Fibroblast of skin of scalp (primary cell): ENCODE measurements at regions not wholly inside any gene's neighbourhood (a gene's known extent, or its start where the extent isn't known, plus 50 kb on each side); places are given as distances from the start of the nearest gene placed in this dataset.
"Not testable (repeated sequence)": the region's sequence is repeated elsewhere in the genome, so short reads cannot be mapped to it uniquely, and the experiment has no call there.

Experiments used
- DNase-seq: peaks from one replicate; pipeline ENCODE4 v3.0.0-alpha.2; 2013

DNA sequence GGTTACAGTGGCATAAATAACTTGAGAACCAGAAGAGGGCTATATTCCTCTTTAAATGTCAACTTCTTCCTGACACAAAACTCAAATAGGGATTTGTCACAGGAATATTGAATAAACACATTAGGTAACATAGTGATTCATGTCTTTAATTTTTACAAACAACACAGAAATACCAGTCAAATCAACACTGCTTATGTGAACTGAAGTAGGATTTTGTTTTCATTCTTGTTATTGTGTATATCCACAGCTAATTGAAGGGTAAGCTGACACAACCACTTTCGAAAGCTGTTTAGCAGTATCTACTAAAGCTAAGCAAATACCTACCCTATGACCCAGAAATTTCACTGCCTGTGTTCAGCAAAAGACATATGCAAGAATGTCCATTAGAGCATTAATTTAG, 120.4 kb upstream of the EOLA2 start:
- DNase-seq = no peak

DNA sequence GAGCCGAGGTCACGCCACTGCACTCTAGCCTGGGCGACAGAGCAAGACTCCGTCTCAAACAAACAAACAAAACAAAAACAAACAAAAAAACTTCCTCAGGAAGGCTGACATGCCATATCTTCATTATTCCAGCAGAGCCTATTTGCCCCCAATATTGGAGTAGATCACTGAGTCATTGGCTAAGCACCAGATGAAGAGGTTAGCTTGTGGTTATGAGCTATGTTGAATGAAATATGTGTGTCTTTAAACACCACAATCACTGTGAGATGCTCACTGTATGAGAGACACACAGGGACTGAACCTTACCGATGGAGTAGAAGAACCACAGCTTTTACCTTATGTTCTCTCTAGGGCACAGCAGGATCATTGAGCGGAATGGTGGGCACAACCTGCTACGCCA, 122.1 kb upstream of the EOLA2 start:
- peak; percentile 76 for DNase-seq

- DNase-seq = peak; percentile 83
These were observed 124.2 kb upstream of the EOLA2 start for GRCh38 chrX:150062292-150063137.

DNA sequence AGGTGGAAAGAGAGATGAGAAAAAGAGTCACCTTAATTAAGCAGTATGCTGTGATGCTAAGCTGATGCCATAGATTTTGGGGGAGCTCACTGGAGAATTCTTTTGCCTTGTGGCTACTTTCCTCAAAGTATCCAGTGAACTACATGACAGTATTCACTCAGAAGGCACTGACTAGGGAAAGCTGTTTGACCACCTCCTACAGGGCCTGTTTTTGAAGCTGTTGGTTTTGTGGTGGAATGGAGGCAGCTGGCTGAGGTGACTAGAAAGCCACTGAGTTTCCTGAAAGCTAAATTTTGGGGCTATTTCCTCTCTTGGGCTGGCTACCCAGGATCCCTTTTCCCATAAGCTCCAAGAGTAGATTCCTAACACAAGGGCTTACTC, 124.8 kb upstream of the EOLA2 start:
- no peak for DNase-seq

DNA sequence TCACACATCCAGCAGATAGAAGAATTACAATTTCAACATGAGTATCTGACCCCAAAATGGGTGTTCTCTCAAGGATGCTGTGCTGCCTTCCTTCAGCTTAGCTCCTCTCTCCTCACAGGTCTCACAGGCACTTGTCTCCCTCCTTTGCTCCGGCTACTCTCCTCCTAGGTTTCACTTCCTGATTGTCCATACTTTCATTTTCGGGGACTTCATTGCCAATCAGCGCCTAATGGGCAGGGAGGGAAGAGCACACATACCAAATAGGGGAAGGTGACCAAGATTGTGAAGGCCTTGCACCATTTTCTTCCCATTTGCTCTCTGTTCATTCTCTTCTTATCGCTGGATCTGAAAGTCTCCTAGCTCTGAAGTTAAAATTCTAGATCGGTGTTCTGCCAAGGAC, 125.4 kb upstream of the EOLA2 start:
- DNase-seq = no peak

DNA sequence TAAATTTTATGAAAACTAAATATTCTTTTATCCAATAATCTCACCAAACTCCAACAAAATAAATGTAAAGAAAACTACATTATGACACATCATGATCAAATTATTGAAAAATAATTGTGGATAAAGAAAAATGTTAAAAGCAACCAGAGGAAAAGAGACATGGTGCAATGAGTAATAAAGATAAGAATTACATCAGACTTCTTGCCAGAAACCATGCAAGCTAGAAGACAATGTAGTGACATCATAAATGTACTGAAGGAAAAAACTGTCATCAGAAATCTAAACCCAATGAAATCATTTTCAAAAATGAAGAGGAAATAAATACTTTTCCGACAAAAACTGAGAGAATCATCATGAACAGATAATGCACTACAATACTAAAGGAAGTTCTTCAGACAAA, 135.9 kb upstream of the EOLA2 start:
- peak; percentile 73 for DNase-seq

- DNase-seq = no peak
These were observed 142.2 kb upstream of the EOLA2 start for GRCh38 chrX:150080497-150080896.

DNA sequence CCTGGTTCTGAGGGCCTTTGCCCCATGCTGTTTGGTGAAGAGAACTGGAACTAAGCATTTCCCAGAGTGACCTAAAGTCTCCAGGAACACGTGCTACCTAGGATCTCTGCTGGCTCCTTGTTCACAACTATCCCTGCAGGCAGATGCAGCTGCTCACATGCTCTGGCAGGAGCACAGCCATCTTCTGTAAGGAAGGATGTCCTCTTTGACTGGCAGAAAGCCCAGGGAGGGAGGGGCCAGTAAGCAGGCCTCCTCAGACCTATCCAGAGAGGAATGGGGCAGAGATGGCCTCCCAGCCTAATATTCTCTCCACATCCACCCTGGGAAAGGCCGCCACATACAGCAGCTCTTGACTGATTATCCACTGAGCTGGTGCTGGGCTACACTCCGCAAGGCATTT, 142.8 kb upstream of the EOLA2 start:
- no peak for DNase-seq

DNA sequence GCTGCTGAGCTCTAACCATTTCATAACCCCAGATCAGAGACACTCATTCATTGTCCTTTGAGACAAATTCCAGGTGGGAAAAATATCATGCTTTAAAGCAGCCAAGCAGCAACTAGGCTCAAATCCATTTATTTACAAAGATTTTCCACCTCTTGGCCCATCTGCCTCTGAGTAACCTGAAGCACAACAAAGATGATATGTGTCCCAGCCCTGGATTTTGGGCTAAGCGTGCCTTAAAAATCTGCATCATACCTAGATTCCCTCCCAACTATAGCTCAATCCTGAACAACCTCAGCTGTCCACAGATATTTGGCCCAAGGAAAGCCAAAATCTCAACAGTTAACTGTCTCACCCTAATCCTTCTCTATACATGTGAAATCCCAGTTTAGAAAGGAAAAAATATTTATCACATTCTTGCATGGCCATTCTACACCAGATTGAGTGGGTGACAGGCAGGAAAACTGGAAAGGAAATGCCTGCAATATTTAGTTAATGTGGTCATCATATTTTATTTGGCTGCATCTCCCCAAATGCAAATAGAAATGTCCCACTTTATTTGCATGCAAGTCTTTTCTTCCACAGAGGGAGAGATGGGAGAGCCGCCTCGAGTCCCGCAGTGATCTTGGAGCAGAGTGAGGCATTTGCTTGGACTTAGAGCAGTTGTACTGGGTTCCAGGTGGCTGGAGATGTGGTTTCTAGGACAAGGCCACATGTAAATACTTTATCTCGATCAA, 146.4 kb upstream of the EOLA2 start:
- peak; percentile 91 for DNase-seq

GRCh38 chrX:150085881-150086280, 147.6 kb upstream of the EOLA2 start:
- peak; percentile 64 for DNase-seq

- DNase-seq = no peak
These were observed 148.1 kb upstream of the EOLA2 start for GRCh38 chrX:150086371-150086770.

DNA sequence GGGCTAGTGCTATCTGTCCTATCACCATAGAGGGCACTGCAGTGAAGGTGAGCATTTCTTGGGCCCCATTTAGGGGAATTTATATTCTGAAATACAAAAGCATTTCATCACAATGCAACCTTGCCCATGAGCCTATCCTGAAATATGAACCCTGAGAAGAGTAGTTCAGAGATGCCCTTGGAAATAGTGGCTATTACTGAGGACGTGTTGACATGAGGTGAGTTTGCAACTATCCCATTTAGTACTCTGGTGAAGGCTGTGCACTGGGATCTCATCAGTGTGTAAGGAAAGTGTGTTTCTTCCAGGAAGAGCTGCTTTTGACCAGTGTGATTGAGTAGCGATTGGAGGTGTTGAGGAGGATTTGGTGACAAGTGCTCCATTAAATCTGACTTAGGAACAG, 149.3 kb upstream of the EOLA2 start:
- no peak for DNase-seq

GRCh38 chrX:150088042-150088441, 149.8 kb upstream of the EOLA2 start:
- no peak for DNase-seq

DNA sequence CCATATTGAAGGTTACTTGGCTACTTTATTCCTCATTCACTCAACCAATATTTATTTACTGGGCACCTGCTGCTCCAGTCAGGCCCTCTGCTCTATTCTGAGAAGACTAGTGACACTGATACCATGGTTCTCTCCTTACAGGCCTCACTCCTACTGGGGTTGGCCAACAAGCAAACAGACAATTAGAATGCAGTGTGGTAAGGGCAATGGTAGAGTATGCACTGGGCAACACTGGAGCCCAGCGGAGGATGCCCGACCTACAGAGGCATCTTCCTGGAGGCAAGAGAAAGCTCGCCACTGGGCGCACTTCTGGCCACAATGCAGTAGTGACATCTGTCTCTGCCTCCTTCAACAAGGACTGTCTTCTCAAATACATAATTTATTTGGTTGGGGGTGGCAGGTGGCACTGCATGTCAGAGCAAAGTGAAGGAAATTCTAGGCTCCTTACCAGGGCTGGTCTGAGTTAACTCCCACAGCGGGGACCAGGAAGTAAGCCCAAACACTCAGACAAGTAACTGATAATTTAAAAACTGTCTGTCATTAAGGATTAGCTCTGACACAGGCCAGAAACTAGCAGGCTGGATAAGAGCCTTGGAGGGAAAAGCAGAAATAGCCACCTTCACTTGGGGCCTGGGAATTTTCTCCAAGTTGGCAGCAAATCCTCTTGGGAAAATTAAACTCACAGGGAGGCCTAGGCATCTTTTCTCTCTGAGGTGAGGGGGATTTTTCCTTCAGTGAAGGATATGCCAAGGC, 150.7 kb upstream of the EOLA2 start:
- DNase-seq = no peak

DNA sequence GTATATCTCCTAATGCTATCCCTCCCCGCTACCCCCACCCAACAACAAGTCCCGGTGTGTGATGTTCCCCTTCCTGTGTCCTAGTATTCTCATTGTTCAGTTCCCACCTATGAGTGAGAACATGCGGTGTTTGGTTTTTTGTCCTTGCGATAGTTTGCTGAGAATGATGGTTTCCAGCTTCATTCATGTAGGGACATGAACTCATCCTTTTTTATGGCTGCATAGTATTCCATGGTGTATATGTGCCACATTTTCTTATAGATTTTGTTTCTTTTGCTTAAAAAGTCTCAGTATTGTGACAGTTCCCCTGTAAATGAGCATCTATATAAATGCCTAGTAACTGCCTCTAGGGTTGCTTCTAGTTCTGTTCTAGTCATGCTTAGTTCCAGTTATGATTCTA, 153.0 kb upstream of the EOLA2 start:
- not testable (repeated sequence) for DNase-seq

GRCh38 chrX:150092549-150092948, 154.3 kb upstream of the EOLA2 start:
- DNase-seq = no peak

GRCh38 chrX:150094375-150094774, 156.1 kb upstream of the EOLA2 start:
- DNase-seq = no peak

- DNase-seq = peak; percentile 78
These were observed 156.7 kb upstream of the EOLA2 start for GRCh38 chrX:150094996-150095395.

DNA sequence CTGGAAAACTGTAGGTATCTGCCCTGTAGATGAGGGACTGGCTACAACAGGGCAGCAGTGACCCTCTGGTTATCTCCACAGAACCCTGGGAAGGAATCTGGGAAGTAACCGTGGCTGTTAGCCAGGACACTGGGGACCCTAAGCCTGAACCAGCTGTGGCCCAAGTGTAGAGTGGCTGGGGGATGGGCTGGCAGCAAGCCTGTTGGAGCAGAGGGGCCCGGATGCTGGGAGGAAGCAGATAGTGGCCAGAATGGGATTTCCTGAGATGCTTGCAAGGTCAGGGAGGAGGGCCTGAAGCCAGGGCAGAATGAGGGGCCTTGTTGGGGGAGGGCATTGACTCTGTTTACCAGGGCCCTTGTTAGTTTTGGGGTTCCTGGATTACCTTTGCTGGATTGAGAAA, 161.0 kb upstream of the EOLA2 start:
- no peak for DNase-seq

GRCh38 chrX:150100261-150100660, 162.0 kb upstream of the EOLA2 start:
- peak; percentile 65 for DNase-seq

DNA sequence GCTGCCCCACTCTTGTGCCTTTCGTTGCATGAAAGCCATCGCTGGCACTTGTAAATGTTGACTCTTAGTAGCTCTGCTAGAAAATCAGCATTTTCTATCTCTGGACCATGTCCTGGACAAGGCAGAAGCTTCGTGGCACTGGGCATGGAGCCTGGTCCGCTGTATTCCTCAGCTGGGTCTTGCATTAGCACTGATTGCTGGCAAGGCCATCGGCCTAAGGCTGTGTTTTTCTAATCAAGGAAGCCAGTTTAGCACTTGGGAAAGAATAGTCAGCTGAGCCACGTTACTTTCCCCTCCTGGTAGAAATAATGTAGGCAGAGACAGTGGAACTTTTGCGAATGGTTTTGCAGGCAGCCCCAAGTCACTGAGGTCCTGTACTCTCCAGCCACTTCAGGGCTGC, 180.2 kb upstream of the EOLA2 start:
- no peak for DNase-seq

DNA sequence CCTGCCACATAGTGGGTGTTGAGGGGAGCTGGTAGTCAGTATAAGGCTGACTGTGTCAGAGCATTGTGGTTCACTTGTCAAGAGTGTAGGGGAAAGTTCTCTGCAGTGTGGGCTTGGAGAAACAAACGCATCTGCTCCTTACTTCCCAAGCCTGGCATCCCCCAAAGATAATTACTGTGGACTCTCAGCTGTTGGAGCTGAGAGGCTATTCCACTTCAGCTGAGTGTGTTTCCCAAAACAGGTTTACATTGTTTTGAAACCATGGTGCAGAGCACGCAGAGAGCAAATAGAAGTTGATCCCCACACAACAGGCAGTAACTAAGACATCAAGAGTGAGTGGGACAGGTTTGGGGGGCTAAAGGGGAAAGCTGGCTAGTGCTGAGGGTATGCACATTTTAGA, 181.0 kb upstream of the EOLA2 start:
- DNase-seq = no peak

DNA sequence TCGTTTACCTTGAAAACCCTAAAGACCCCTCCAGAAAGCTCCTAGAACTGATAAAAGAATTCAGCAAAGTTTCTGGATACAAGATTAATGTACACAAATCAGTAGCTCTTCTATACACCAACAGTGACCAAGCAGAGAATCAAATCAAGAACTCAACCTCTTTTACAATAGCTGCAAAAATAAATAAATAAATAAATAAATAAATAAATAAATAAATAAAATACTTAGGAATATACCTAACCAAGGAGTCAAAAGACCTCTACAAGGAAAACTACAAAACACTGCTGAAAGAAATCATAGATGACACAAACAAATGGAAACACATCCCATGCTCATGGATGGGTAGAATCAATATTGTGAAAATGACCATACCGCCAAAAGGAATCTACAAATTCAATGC, 186.8 kb upstream of the EOLA2 start:
- DNase-seq = not testable (repeated sequence)
